ENCODE measurements at regions not wholly inside any gene's neighbourhood (a gene's known extent, or its start where the extent isn't known, plus 50 kb on each side); places are given as distances from the start of the nearest gene placed in this dataset.

GRCh38 chr18:61719671-61720070 is 173.1 kb downstream of the RNF152 start:
- TF ChIP-seq CTCF (IDR thresholded peaks at IDR 0.05) (no peak), POLR2A (IDR thresholded peaks at IDR 0.05) (no peak)
